Heart left ventricle (tissue), 13 donors: ENCODE measurements at regions not wholly inside any gene's neighbourhood (a gene's known extent, or its start where the extent isn't known, plus 50 kb on each side); places are given as distances from the start of the nearest gene placed in this dataset.

Experiments
- CTCF ChIP-seq, 12 donors: fragments of 200-600 bp; sonication (generic) in 4 of 12; IDR thresholded peaks; one replicate each; pipeline versions ENCODE4 v1.5.0 to v1.8.0; 2018 to 2022; ENCODE audit warnings: antibody characterized with exemption in 12 of 12, mild to moderate bottlenecking in 5 of 12
- POLR2A ChIP-seq, 2 donors: fragments of 450-650 bp; IDR thresholded peaks; one replicate each; pipeline ENCODE4 v1.6.1; 2017; ENCODE audit warnings: antibody characterized with exemption in 2 of 2, mild to moderate bottlenecking in 2 of 2, moderate library complexity in 2 of 2
- donor health status: ischemic (EF 13 %, LVEDD 7.1; RV severe dilation, severe dysfunction).
- donor health status: DM: no; HTN: yes; CAD: no.
- donor health status: DM: no; HTN: no; CAD: no.
- donor health status: ischemic (EF 25% LVEDD 6.9; RV normal size, moderate dysfunction).
- donor health status: ischemic (EF 25% LVEDD 5.7; RV mildly dilated, moderate dysfunction).
- donor health status: ischemic (EF 35%, LVEDD 5.7; RV mildly dilated, moderate dysfunction).
- donor health status: nonischemic (EF 11% LVEDD 7.7; RV severe dilation, severe dysfunction).
- donor health status: DM: yes; HTN: yes; CAD: no.
- donor health status: PGD.
- donor health status: ischemic (EF 29% LVEDD 5.4; RV normal size, mild dysfunction).
- donor health status: nonischemic (EF 23%, LVEDD 6.1; RV moderate dilation, normal function).

GRCh38 chr15:69912116-69912515 lies 185.6 kb downstream of the TLE3 start:
- no peak for TF ChIP-seq CTCF (IDR thresholded peaks at IDR 0.05)
- TF ChIP-seq POLR2A (IDR thresholded peaks at IDR 0.05), result no peak
